Central memory CD8-positive, alpha-beta T cell (primary cell): ENCODE measurements at regions not wholly inside any gene's neighbourhood (a gene's known extent, or its start where the extent isn't known, plus 50 kb on each side); places are given as distances from the start of the nearest gene placed in this dataset.
"Not testable (repeated sequence)": the region's sequence is repeated elsewhere in the genome, so short reads cannot be mapped to it uniquely, and the experiment has no call there.

Experiments
- ATAC-seq: fragments of 150-1000 bp; cut with Tn5 transposase; replicated peaks from 2 replicates; pipeline ENCODE4 v1.10.0; 2022; ENCODE audit warnings: mild to moderate bottlenecking, moderate FRiP score, moderate number of reproducible peaks; ENCODE audit not compliant: poor library complexity, severe bottlenecking; ENCODE audit errors: extremely low read depth
- DNase-seq, 2 donors: peaks; one replicate each; pipeline ENCODE4 v3.0.0; 2021; ENCODE audit warnings: low spot score in 2 of 2
- H3K27ac Mint-ChIP-seq: one replicate; pipeline ENCODE4 v1.8.0; 2022; ENCODE audit warnings: low read depth, mild to moderate bottlenecking, moderate library complexity, mixed read lengths
- H3K27me3 Mint-ChIP-seq: one replicate; pipeline ENCODE4 v1.8.0; 2022; ENCODE audit warnings: mixed read lengths
- H3K36me3 Mint-ChIP-seq: one replicate; pipeline ENCODE4 v1.8.0; 2022; ENCODE audit warnings: mild to moderate bottlenecking, moderate library complexity, mixed read lengths; ENCODE audit not compliant: insufficient read depth
- H3K4me1 Mint-ChIP-seq: one replicate; pipeline ENCODE4 v1.8.0; 2022; ENCODE audit warnings: mixed read lengths
- H3K4me3 Mint-ChIP-seq: one replicate; pipeline ENCODE4 v1.8.0; 2022; ENCODE audit warnings: mild to moderate bottlenecking, moderate library complexity, mixed read lengths
- H3K9me3 Mint-ChIP-seq: one replicate; pipeline ENCODE4 v1.8.0; 2022; ENCODE audit warnings: mixed read lengths

DNA sequence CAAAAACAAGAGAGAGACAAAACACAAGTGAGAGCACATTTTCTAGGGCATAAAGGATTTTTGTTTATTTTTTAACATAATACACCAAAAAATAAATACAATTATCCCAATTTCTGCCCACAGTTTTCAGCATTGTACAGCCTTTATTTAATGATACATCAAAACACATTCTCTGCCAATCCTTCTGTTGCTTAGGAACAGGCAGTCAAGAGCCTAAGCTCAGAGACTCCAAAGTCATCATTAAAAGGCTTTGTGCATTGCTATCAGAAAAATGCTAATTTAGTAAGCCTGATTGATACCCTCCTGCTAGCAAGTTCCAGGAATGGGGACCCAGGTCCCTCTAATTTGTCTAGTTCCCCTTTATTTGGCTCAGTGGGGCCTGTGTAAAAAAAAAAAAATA is 536.5 kb downstream of the RPS29 start:
- peaks cover 8% of the 10 kb centered on the region for H3K9me3 Mint-ChIP-seq
- peaks cover 2% of the 10 kb centered on the region for H3K36me3 Mint-ChIP-seq
- no peak overlapping the region for H3K27ac Mint-ChIP-seq
- no peak overlapping the region for H3K4me3 Mint-ChIP-seq
- H3K4me1 Mint-ChIP-seq, result no peaks in the 10 kb centered on the region
- no peak for DNase-seq
- ATAC-seq, result no peak
- H3K27me3 Mint-ChIP-seq, result no peaks in the 10 kb centered on the region

DNA sequence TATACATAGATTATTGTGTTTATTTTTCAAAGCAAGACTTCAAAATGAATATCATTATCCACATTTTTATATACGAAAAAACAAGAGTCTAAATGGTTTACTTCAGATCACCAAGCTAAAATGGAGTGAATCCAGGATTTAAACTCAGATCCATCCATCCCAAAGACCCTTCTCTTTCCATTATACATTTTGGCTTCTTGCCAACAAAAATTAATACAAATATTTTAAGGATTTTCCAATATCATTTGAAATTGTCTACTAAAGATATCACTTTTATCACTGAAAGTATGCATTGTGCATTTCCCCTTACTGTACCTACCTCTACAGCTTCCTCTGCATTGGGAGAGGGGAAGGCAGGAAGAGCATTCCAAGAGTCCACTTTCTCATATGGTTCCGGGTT is 541.2 kb downstream of the RPS29 start:
- H3K4me1 Mint-ChIP-seq, result no peaks in the 10 kb centered on the region
- ATAC-seq (no peak), DNase-seq (no peak)
- no peak overlapping the region for H3K27ac Mint-ChIP-seq
- H3K9me3 Mint-ChIP-seq, result no peaks in the 10 kb centered on the region
- no peaks in the 10 kb centered on the region for H3K36me3 Mint-ChIP-seq
- no peak overlapping the region for H3K4me3 Mint-ChIP-seq
- H3K27me3 Mint-ChIP-seq, result no peaks in the 10 kb centered on the region

DNA sequence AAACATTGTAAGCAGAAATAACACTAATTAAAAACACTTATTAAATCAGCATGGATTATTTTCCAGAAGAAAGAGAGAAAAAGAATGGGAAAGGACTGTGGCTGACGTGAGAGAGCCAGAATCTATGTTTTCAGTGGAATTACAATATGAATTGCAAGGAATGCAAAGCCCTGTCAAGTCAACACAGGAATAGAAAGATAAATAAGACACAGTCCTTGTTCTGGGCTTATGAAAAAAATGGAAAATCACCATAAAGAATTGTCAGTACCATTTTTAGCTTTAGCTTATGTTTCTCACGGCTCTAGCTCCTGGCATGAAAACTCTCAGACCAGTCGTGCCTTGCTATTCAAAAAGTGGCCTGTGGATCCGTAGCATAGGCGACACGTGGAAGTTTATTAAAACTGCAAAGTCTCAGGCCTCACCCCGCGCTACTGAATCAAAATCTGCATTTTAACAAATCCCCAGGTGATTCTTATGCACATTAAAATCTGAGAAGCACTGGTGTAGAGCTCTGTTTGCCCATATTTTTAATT is 549.1 kb downstream of the RPS29 start:
- H3K4me1 Mint-ChIP-seq, result no peaks in the 10 kb centered on the region
- ATAC-seq (no peak), DNase-seq (no peak)
- no peaks in the 10 kb centered on the region for H3K27me3 Mint-ChIP-seq
- H3K36me3 Mint-ChIP-seq, result no peaks in the 10 kb centered on the region
- no peak overlapping the region for H3K4me3 Mint-ChIP-seq
- H3K9me3 Mint-ChIP-seq, result peaks cover 6% of the 10 kb centered on the region
- no peak overlapping the region for H3K27ac Mint-ChIP-seq

DNA sequence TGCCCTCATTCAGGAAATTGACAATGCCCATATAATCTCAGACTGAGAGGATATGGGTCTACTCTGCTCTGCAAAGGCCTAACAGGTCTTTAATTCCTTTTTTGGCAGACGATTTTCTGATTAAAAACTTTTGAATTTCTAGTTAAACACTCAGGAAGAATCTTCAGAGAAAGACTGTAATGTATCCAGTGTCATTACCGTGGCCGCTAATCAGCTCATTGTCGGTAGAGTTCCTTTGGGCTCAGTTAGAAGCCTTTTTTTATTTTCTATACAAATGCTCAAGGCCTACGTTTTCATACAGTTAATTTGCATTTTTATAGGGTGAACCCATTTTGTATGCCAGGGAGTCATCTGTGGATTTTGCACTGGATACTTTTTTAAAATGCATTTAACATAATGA is 549.9 kb downstream of the RPS29 start:
- Mint-ChIP-seq H3K27ac (no peak overlapping the region), H3K27me3 (no peaks in the 10 kb centered on the region), H3K4me1 (no peaks in the 10 kb centered on the region), H3K4me3 (no peak overlapping the region), H3K36me3 (no peaks in the 10 kb centered on the region), H3K9me3 (peaks cover 6% of the 10 kb centered on the region)
- DNase-seq (no peak), ATAC-seq (no peak)

DNA sequence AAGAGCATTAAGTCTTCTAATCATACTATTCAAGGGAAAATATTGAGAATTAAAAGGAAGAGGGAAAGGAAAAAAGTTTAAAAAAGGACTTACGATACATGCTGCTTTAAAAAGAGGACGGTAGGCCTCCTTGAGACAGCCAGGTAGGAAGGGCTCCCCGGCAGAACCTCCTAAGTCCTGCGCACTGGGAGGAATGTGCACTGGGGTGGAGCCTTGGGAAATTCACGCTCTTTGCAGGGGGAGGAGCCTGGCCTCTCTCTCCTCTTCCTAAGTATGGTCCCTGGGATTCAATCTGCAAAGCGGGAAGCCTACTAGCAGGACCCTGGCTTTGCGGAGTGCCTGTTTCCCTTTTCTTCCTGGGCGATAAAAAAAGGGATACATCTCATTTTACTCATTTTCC is 553.0 kb downstream of the RPS29 start:
- Mint-ChIP-seq H3K27ac (no peak overlapping the region), H3K4me3 (no peak overlapping the region), H3K36me3 (no peaks in the 10 kb centered on the region), H3K4me1 (no peaks in the 10 kb centered on the region), H3K27me3 (no peaks in the 10 kb centered on the region), H3K9me3 (no peaks in the 10 kb centered on the region)
- ATAC-seq (no peak), DNase-seq (no peak)

DNA sequence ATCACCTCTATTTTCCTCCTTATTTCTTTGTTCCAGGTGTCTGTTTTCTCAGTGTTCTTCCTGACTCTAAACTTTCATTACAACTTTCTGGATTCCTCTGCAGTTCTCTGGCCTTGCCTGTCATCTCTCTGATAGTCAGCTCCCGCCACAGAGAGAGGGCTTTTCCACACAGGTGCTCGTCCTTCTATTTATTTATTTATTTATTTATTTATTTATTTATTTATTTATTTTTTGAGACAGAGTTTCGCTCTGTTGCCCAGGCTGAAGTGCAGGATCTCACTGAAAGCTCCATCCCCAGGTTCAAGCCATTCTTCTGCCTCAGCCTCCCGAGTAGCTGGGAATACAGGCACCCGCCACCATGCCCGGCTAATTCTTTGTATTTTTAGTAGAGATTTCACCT is 554.5 kb downstream of the RPS29 start:
- peak overlapping the region; percentile 57 for H3K27ac Mint-ChIP-seq
- not testable (repeated sequence) for DNase-seq, H3K27me3 Mint-ChIP-seq, H3K36me3 Mint-ChIP-seq, H3K4me3 Mint-ChIP-seq, H3K4me1 Mint-ChIP-seq, ATAC-seq, H3K9me3 Mint-ChIP-seq

DNA sequence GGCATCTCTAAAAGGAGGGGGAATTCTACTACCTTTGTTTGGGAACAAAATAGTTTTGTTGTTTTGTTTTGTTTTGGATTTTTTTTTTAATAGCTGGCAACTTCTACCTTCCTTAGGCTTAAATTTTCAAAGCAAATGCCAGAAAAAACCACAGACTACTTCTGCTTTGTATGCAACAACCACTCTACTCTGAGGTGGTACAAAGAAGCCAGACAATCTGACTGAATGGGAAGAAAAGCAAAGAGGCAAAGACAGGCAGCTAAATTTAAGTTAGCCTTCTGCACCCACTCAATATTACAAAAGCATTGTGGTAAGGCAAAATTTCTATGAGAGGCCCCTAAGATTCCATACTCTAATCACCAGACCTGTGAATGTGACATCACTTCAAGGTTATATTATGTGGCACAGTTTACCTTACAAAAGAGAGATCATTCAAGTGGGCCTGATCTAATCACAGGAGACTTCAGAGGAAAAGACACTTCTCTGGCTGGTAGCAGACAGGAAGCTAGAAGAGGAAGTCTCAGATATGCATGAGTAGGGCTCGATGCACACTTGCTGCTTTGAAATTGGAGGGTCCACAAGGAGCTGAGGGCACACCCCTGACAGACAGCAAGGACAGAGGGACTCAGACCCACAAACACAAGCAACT is 566.6 kb downstream of the RPS29 start:
- H3K27ac Mint-ChIP-seq, result no peak overlapping the region
- DNase-seq (no peak), ATAC-seq (peak; percentile 40)
- no peak overlapping the region for H3K4me3 Mint-ChIP-seq
- no peaks in the 10 kb centered on the region for H3K27me3 Mint-ChIP-seq
- H3K36me3 Mint-ChIP-seq, result peaks cover 1% of the 10 kb centered on the region
- no peaks in the 10 kb centered on the region for H3K4me1 Mint-ChIP-seq
- peaks cover 5% of the 10 kb centered on the region for H3K9me3 Mint-ChIP-seq

DNA sequence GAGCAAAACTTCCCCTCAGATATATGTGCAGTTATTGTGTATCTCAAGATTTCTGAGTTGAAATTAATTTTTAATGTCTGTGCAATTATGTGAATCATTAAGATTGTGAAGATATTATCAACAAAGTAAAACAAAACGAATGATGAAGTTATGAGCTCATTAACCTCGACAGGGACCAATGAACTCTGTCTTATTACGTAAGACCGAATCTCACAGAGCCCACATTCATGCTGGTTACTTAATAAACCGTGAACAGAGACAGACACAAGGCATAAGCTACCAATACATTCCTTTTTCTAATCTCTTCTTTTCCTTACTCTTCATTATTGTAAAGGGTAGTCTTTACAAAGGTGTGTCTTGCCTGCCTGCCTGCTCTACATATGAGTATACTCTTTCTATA is 568.7 kb downstream of the RPS29 start:
- ATAC-seq (no peak), DNase-seq (no peak)
- Mint-ChIP-seq H3K27me3 (no peaks in the 10 kb centered on the region), H3K27ac (no peak overlapping the region), H3K36me3 (no peaks in the 10 kb centered on the region), H3K4me1 (no peaks in the 10 kb centered on the region), H3K9me3 (peaks cover 5% of the 10 kb centered on the region), H3K4me3 (no peak overlapping the region)

DNA sequence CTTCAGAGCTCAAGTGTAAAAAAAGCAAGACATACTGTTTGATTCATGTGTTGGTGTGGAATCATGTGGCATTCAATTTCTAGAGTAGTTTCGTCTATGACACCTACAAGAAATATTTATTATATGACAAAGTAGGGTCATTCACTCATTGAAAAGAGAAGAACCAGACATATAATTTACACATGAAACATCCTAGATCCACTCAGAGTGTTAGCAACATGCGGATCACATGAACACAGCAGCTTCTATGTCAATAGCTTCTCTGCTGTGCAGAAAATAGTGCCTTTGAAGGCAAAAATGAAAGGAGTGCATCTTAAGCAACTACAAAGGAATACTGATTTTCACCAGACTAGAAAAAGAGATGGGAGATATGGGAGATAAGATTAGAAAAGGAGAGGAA is 569.8 kb downstream of the RPS29 start:
- no peak for DNase-seq
- Mint-ChIP-seq H3K27ac (no peak overlapping the region), H3K27me3 (no peaks in the 10 kb centered on the region), H3K9me3 (peaks cover 5% of the 10 kb centered on the region), H3K36me3 (no peaks in the 10 kb centered on the region), H3K4me1 (no peaks in the 10 kb centered on the region), H3K4me3 (no peak overlapping the region)
- ATAC-seq, result no peak

DNA sequence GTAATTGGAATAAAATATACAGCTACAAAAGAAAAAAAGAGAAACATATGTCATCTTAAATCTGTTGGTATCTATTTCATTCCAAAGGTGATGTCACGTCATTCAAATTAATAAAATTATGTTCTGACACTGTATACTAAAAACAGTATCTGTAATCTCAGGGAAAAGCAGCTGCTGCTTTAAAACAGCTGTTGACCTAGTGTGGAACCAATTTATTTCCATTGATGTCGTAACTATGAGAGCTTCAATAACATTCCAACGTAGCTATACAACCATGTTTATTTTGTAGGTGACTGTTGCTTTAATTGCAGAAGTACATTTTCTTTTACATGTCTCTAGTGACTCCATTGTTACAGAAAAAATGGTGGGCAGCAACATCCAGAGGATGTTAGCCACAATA is 571.7 kb downstream of the RPS29 start:
- no peak overlapping the region for H3K4me3 Mint-ChIP-seq
- no peaks in the 10 kb centered on the region for H3K4me1 Mint-ChIP-seq
- H3K9me3 Mint-ChIP-seq, result peaks cover 5% of the 10 kb centered on the region
- ATAC-seq (no peak), DNase-seq (no peak)
- H3K27me3 Mint-ChIP-seq, result no peaks in the 10 kb centered on the region
- no peak overlapping the region for H3K27ac Mint-ChIP-seq
- no peaks in the 10 kb centered on the region for H3K36me3 Mint-ChIP-seq

DNA sequence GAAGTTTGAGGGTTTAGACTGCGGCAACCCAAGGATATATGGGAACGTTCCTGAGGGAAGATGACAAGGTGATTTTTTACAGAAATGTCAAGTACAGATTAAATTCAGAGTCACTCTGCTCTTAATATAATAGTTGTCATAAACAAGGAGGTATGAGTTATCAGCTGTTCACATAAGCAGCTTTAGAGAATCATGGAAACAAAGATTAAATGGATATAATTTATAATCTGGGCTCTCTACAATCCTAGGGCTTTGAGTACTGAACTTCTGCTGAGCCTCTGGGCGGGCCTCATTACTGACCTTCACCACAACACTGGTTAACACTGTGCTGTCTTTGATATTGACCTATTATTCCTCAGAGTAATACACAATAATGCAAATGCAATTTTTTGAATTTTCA is 577.8 kb downstream of the RPS29 start:
- H3K27me3 Mint-ChIP-seq, result no peaks in the 10 kb centered on the region
- ATAC-seq (no peak), DNase-seq (no peak)
- no peaks in the 10 kb centered on the region for H3K4me1 Mint-ChIP-seq
- no peak overlapping the region for H3K27ac Mint-ChIP-seq
- H3K4me3 Mint-ChIP-seq, result no peak overlapping the region
- no peaks in the 10 kb centered on the region for H3K36me3 Mint-ChIP-seq
- no peaks in the 10 kb centered on the region for H3K9me3 Mint-ChIP-seq

DNA sequence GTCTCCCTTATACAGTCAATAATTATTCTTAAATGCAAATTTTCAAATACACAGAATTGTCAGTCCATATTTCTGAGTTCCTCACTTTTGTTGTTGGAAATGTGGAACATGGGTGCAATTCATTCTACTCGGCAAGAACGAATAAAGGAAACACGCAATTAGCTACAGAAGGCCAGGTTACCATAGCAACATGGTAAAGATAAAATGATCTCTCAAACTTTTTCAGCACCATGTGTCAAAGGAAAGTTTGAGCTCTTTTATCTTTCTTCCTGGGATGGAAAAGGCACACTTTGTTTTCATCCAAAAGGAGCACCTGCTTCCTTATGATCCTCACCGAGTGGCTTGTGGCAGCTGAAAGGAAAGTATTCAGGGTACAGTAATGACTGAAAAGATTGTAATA is 595.0 kb downstream of the RPS29 start:
- DNase-seq (no peak), ATAC-seq (no peak)
- no peak overlapping the region for H3K27ac Mint-ChIP-seq
- no peak overlapping the region for H3K4me3 Mint-ChIP-seq
- H3K9me3 Mint-ChIP-seq, result peaks cover 4% of the 10 kb centered on the region
- no peaks in the 10 kb centered on the region for H3K36me3 Mint-ChIP-seq
- no peaks in the 10 kb centered on the region for H3K27me3 Mint-ChIP-seq
- no peaks in the 10 kb centered on the region for H3K4me1 Mint-ChIP-seq

DNA sequence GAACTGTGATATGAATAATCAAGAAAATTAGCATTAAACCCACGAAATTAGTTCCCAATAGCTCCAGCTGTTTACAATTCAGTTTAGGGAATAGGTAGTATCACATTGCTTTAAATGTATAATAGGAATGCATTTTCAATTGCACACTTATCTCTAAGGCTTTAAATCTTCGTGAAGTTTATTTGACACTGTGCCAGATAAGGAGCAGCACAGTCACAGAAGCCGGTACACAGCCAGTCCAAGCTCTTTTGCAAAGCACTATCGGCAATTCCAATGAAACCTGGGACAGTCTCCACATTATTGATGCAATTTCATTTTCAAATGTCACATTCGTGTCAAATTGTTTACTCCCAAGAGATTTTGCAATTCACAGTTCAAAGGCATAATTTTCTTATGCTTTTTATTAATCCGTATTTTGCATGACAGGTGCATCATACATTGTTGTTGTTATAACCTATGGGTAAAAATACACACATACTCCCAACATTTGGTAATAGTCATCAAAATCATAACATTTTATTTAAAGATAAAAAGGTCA is 602.8 kb downstream of the RPS29 start:
- ATAC-seq (no peak), DNase-seq (no peak)
- H3K4me1 Mint-ChIP-seq, result no peaks in the 10 kb centered on the region
- H3K27me3 Mint-ChIP-seq, result no peaks in the 10 kb centered on the region
- H3K9me3 Mint-ChIP-seq, result peaks cover 12% of the 10 kb centered on the region
- no peaks in the 10 kb centered on the region for H3K36me3 Mint-ChIP-seq
- H3K27ac Mint-ChIP-seq, result no peak overlapping the region
- H3K4me3 Mint-ChIP-seq, result no peak overlapping the region
